GM21390 (cell line): ENCODE measurements at regions not wholly inside any gene's neighbourhood (a gene's known extent, or its start where the extent isn't known, plus 50 kb on each side); places are given as distances from the start of the nearest gene placed in this dataset.
"Not testable (repeated sequence)": the region's sequence is repeated elsewhere in the genome, so short reads cannot be mapped to it uniquely, and the experiment has no call there.

Source experiments
- ATAC-seq: cut with Tn5 transposase; IDR thresholded peaks from one replicate; pipeline ENCODE4 v1.9.1; 2021; ENCODE audit not compliant: unreplicated experiment

- ATAC-seq = no peak
These were observed 1394.1 kb downstream of the PCDH9 start for GRCh38 chr13:65836066-65836465.

- ATAC-seq = no peak
These were observed 1395.2 kb downstream of the PCDH9 start for GRCh38 chr13:65834897-65835296.

- no peak for ATAC-seq
These were observed 1399.5 kb downstream of the PCDH9 start for GRCh38 chr13:65830411-65831205.

GRCh38 chr13:65829241-65830008 is 1400.7 kb downstream of the PCDH9 start:
- no peak for ATAC-seq

GRCh38 chr13:65826657-65827056 is 1403.5 kb downstream of the PCDH9 start:
- no peak for ATAC-seq

GRCh38 chr13:65825039-65825438 is 1405.1 kb downstream of the PCDH9 start:
- ATAC-seq = no peak

GRCh38 chr13:65808061-65808460 is 1422.1 kb downstream of the PCDH9 start:
- no peak for ATAC-seq

- ATAC-seq = no peak
These were observed 1426.4 kb downstream of the PCDH9 start for GRCh38 chr13:65803530-65804392.

- no peak for ATAC-seq
These were observed 1440.3 kb downstream of the PCDH9 start for GRCh38 chr13:65789815-65790214.

- ATAC-seq = no peak
These were observed 1443.1 kb downstream of the PCDH9 start for GRCh38 chr13:65787082-65787481.

GRCh38 chr13:65784088-65784816 is 1445.9 kb downstream of the PCDH9 start:
- no peak for ATAC-seq

- no peak for ATAC-seq
These were observed 1446.8 kb downstream of the PCDH9 start for GRCh38 chr13:65783383-65783782.

- not testable (repeated sequence) for ATAC-seq
These were observed 1458.3 kb downstream of the PCDH9 start for GRCh38 chr13:65771704-65772313.

GRCh38 chr13:65768545-65768944 is 1461.6 kb downstream of the PCDH9 start:
- no peak for ATAC-seq

GRCh38 chr13:65763811-65764210 is 1466.3 kb downstream of the PCDH9 start:
- ATAC-seq = no peak

- ATAC-seq = no peak
These were observed 1468.1 kb downstream of the PCDH9 start for GRCh38 chr13:65762012-65762411.

GRCh38 chr13:65756071-65756671 is 1474.0 kb downstream of the PCDH9 start:
- no peak for ATAC-seq

GRCh38 chr13:65748227-65748626 is 1481.9 kb downstream of the PCDH9 start:
- ATAC-seq = no peak

GRCh38 chr13:65746406-65746921 is 1483.7 kb downstream of the PCDH9 start:
- ATAC-seq = no peak

GRCh38 chr13:65744836-65745235 is 1485.3 kb downstream of the PCDH9 start:
- ATAC-seq = no peak
